Mesenchymal stem cell (in vitro differentiated cells and primary cell): ENCODE measurements at regions not wholly inside any gene's neighbourhood (a gene's known extent, or its start where the extent isn't known, plus 50 kb on each side); places are given as distances from the start of the nearest gene placed in this dataset.
"Not testable (repeated sequence)": the region's sequence is repeated elsewhere in the genome, so short reads cannot be mapped to it uniquely, and the experiment has no call there.

Experiments used
- DNase-seq: peaks from one replicate; pipeline ENCODE4 v3.0.0-alpha.2; 2013
- H2AFZ ChIP-seq: one replicate; pipeline ENCODE4 v1.6.1; 2013; ENCODE audit warnings: low read depth, mild to moderate bottlenecking, control low read depth, inconsistent platforms, low read length, moderate library complexity
- H2AK5ac ChIP-seq: 2 replicates; pipeline ENCODE4 v1.6.1; 2013; ENCODE audit warnings: low read length, moderate library complexity, mild to moderate bottlenecking, inconsistent platforms; ENCODE audit not compliant: severe bottlenecking
- H2BK120ac ChIP-seq: one replicate; pipeline ENCODE4 v1.6.1; 2013; ENCODE audit warnings: low read depth, mild to moderate bottlenecking, inconsistent platforms, low read length, moderate library complexity
- H2BK12ac ChIP-seq, 2 experiments: one replicate each; pipeline ENCODE4 v1.6.1; 2013; ENCODE audit warnings: inconsistent platforms in 2 of 2, low read length in 2 of 2, mild to moderate bottlenecking in 2 of 2, moderate library complexity in 2 of 2, control low read depth in 1 of 2
- H2BK15ac ChIP-seq: one replicate; pipeline ENCODE4 v1.6.1; 2013; ENCODE audit warnings: mild to moderate bottlenecking, low read depth, inconsistent platforms; ENCODE audit not compliant: poor library complexity, severe bottlenecking
- H2BK5ac ChIP-seq: 2 replicates; pipeline ENCODE4 v1.6.1; 2013; ENCODE audit warnings: low read depth, mild to moderate bottlenecking, low read length, control low read depth, inconsistent platforms; ENCODE audit not compliant: poor library complexity, severe bottlenecking
- H3K14ac ChIP-seq, 2 experiments: one replicate each; pipeline ENCODE4 v1.6.1; 2013; ENCODE audit warnings: inconsistent platforms in 2 of 2, low read length in 2 of 2, control low read depth in 1 of 2, mild to moderate bottlenecking in 1 of 2, moderate library complexity in 1 of 2
- H3K18ac ChIP-seq, 2 experiments: one replicate each; pipeline ENCODE4 v1.6.1; 2013; ENCODE audit warnings: inconsistent platforms in 2 of 2, low read length in 2 of 2, control low read depth in 1 of 2, low read depth in 1 of 2, mild to moderate bottlenecking in 1 of 2
- H3K23ac ChIP-seq, 2 experiments: one replicate each; pipeline ENCODE4 v1.6.1; 2013; ENCODE audit warnings: inconsistent platforms in 2 of 2, low read length in 2 of 2, mild to moderate bottlenecking in 2 of 2, moderate library complexity in 2 of 2, control low read depth in 1 of 2
- H3K27ac ChIP-seq: 2 replicates; pipeline ENCODE4 v1.5.1; 2013; ENCODE audit warnings: mild to moderate bottlenecking, moderate library complexity, low read length, control low read depth, inconsistent platforms; ENCODE audit not compliant: poor library complexity, severe bottlenecking
- H3K27me3 ChIP-seq, 2 experiments: 2 replicates each; pipeline versions ENCODE4 v1.6.1 to v1.7.0; 2013; ENCODE audit warnings: low read length in 2 of 2, mild to moderate bottlenecking in 2 of 2, moderate library complexity in 2 of 2, control low read depth in 1 of 2, inconsistent platforms in 1 of 2; ENCODE audit not compliant: control insufficient read depth in 1 of 2, insufficient read depth in 1 of 2
- H3K36me3 ChIP-seq, 2 experiments: 2 replicates each; pipeline versions ENCODE4 v1.6.1 to v1.7.0; 2013; ENCODE audit warnings: low read length in 2 of 2, control low read depth in 1 of 2, inconsistent platforms in 1 of 2, low read depth in 1 of 2, mild to moderate bottlenecking in 1 of 2; ENCODE audit not compliant: insufficient read depth in 2 of 2, control insufficient read depth in 1 of 2
- H3K4ac ChIP-seq, 2 experiments: one replicate each; pipeline ENCODE4 v1.6.1; 2013; ENCODE audit warnings: inconsistent platforms in 2 of 2, low read length in 2 of 2, mild to moderate bottlenecking in 2 of 2, moderate library complexity in 2 of 2, control low read depth in 1 of 2, low read depth in 1 of 2
- H3K4me1 ChIP-seq: 2 replicates; pipeline ENCODE4 v1.6.1; 2013; ENCODE audit warnings: low read depth, low read length, control low read depth; ENCODE audit not compliant: control insufficient read depth, insufficient read depth
- H3K4me2 ChIP-seq: 2 replicates; pipeline ENCODE4 v1.6.1; 2013; ENCODE audit warnings: low read length, mild to moderate bottlenecking, inconsistent platforms; ENCODE audit not compliant: poor library complexity, severe bottlenecking
- H3K4me3 ChIP-seq, 2 experiments: 2 replicates each; pipeline versions ENCODE4 v1.5.1 to v1.7.0; 2013; ENCODE audit warnings: low read length in 2 of 2, mild to moderate bottlenecking in 2 of 2, control low read depth in 1 of 2, low read depth in 1 of 2; ENCODE audit not compliant: insufficient read depth in 1 of 2
- H3K79me1 ChIP-seq: replicated peaks from 2 replicates; pipeline ENCODE4 v1.6.1; 2013; ENCODE audit warnings: mild to moderate bottlenecking, control low read depth, low read length, inconsistent platforms; ENCODE audit not compliant: poor library complexity, severe bottlenecking
- H3K9ac ChIP-seq: 2 replicates; pipeline ENCODE4 v1.7.0; 2013; ENCODE audit warnings: mild to moderate bottlenecking, low read length, moderate library complexity
- H3K9me3 ChIP-seq: 2 replicates; pipeline ENCODE4 v1.7.0; 2013; ENCODE audit warnings: mild to moderate bottlenecking, low read length; ENCODE audit not compliant: control insufficient read depth
- H4K8ac ChIP-seq: one replicate; pipeline ENCODE4 v1.6.1; 2013; ENCODE audit warnings: inconsistent platforms, mild to moderate bottlenecking, low read length, moderate library complexity
- H4K91ac ChIP-seq: one replicate; pipeline ENCODE4 v1.6.1; 2013; ENCODE audit warnings: mild to moderate bottlenecking, low read length, inconsistent platforms
- WGBS: methylation state at CpG from one replicate; pipeline ENCODE4 v1.1.7; 2013; ENCODE audit warnings: mixed read lengths; 5-methylcytosine and 5-hydroxymethylcytosine counted together

DNA sequence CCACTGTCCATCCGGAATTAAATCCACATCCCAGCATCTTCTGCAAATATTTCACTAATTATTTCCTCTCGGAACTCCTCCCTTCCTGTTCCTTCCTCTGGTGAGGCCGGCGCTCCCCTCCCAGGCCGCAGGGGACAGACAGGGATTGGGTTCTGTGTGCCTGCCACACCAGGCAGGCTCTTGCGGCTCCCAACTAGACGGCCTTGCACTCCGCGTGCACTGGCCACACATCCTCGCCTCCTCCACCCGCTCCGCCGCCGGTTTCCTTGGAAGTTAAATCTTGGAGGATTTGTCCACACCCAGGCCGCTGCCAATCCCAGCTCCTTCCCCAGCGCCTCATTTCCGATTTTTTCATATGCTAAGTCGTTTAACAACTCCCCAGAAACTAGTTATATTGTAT, 157.6 kb upstream of the CACNA1E start:
- not testable (repeated sequence) for H2BK15ac ChIP-seq, H2BK120ac ChIP-seq, H3K79me1 ChIP-seq, H3K18ac ChIP-seq, H3K23ac ChIP-seq, H3K9ac ChIP-seq, H2AK5ac ChIP-seq, H3K27ac ChIP-seq, H2BK5ac ChIP-seq, DNase-seq, H3K4me2 ChIP-seq, H4K8ac ChIP-seq, H3K4ac ChIP-seq, H3K4me3 ChIP-seq, H3K4me1 ChIP-seq, H4K91ac ChIP-seq, H3K36me3 ChIP-seq, H2BK12ac ChIP-seq, H3K9me3 ChIP-seq, H3K14ac ChIP-seq, H2AFZ ChIP-seq
- 90% methylated on average over 14 of the region's 18 CpGs for WGBS
- H3K27me3 ChIP-seq, result peaks cover 0 to 42% of the 10 kb centered on the region in 2 experiments

DNA sequence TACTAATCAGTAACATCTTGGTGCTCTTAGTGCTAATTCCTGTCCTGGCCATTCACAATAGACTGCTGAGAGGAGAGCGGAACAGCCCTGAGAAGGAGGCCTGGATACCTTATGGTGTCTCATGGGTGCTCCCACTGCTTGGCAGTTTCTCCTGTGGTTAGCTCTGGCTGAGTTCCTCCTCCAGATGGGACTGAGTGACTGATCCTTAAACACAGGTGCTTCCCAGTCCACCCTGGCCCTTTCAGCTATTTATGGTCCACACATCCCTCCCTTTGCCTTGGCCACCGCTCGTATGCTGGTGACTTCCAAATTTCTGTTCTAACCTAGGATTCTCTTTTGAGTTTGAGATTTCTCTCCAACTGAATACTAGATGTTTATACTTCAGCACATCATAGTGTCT, 157.0 kb upstream of the CACNA1E start:
- H3K4me2 ChIP-seq, result no peak overlapping the region
- no peak overlapping the region for H3K23ac ChIP-seq
- peaks cover 0 to 37% of the 10 kb centered on the region in 2 experiments for H3K27me3 ChIP-seq
- no peak overlapping the region for H3K14ac ChIP-seq
- H3K9me3 ChIP-seq, result no peaks in the 10 kb centered on the region
- WGBS, result 93% methylated on average over 3 of the region's 3 CpGs
- no peak overlapping the region for H2AK5ac ChIP-seq
- no peaks in the 10 kb centered on the region for H3K4me1 ChIP-seq
- no peak overlapping the region for H3K27ac ChIP-seq
- no peak overlapping the region for H4K91ac ChIP-seq
- H2BK5ac ChIP-seq, result no peak overlapping the region
- H4K8ac ChIP-seq, result no peak overlapping the region
- H3K18ac ChIP-seq, result no peak overlapping the region
- no peaks in the 10 kb centered on the region for H3K36me3 ChIP-seq
- no peak overlapping the region for H3K9ac ChIP-seq
- no peak overlapping the region for H3K4ac ChIP-seq
- H3K4me3 ChIP-seq, result no peak overlapping the region
- no peak overlapping the region for H2BK120ac ChIP-seq
- no peak for DNase-seq
- H2AFZ ChIP-seq, result no peak overlapping the region
- no peaks in the 10 kb centered on the region for H3K79me1 ChIP-seq
- H2BK12ac ChIP-seq, result no peak overlapping the region
- no peak overlapping the region for H2BK15ac ChIP-seq

DNA sequence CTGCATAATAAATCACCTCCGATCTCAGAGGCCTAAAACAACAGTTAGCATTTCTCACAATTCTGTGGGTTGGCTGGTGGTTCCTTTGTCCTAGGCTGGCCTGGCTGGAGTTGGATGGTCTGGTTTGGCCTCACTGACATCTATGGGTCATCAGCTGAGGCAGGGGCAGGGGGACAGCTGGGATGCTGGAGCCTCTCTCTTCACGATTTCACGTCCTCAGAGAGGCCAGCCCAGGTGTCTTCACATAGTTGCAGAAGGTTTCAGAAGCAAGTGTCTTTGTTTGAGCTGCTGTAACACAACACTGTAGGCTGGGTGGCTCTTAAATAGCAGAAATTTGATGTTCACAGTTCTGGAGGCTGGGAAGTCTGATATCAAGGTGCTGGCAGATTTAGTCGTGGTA, 155.5 kb upstream of the CACNA1E start:
- Histone ChIP-seq H3K4me2 (no peak overlapping the region), H2AK5ac (no peak overlapping the region), H2BK120ac (no peak overlapping the region), H3K36me3 (no peaks in the 10 kb centered on the region), H2BK12ac (no peak overlapping the region), H2BK15ac (no peak overlapping the region), H4K91ac (no peak overlapping the region), H2BK5ac (no peak overlapping the region), H3K23ac (no peak overlapping the region), H3K9me3 (no peaks in the 10 kb centered on the region), H3K27ac (no peak overlapping the region), H3K9ac (no peak overlapping the region), H3K4ac (no peak overlapping the region), H2AFZ (no peak overlapping the region), H3K27me3 (peaks cover 0 to 24% of the 10 kb centered on the region in 2 experiments), H3K79me1 (no peaks in the 10 kb centered on the region), H3K4me1 (no peaks in the 10 kb centered on the region), H3K4me3 (no peak overlapping the region), H4K8ac (no peak overlapping the region), H3K14ac (no peak overlapping the region), H3K18ac (no peak overlapping the region)
- DNase-seq, result no peak
- WGBS, result 81% methylated on average over 4 of the region's 4 CpGs

GRCh38 chr1:181334724-181335123, 148.6 kb upstream of the CACNA1E start:
- no peak for DNase-seq
- Histone ChIP-seq H3K27ac (no peak overlapping the region), H3K4me2 (no peak overlapping the region), H4K91ac (no peak overlapping the region), H3K14ac (no peak overlapping the region), H3K9ac (no peak overlapping the region), H2BK12ac (no peak overlapping the region), H3K4ac (no peak overlapping the region), H2AFZ (no peak overlapping the region), H3K18ac (no peak overlapping the region), H3K4me1 (no peaks in the 10 kb centered on the region), H2BK15ac (no peak overlapping the region), H3K4me3 (no peak overlapping the region), H3K9me3 (no peaks in the 10 kb centered on the region), H3K27me3 (peaks cover 0 to under 1% of the 10 kb centered on the region in 2 experiments), H3K79me1 (no peaks in the 10 kb centered on the region), H3K36me3 (no peaks in the 10 kb centered on the region), H4K8ac (no peak overlapping the region), H3K23ac (no peak overlapping the region), H2AK5ac (no peak overlapping the region), H2BK5ac (no peak overlapping the region), H2BK120ac (no peak overlapping the region)
- WGBS, result 70% methylated on average over 2 of the region's 2 CpGs
